Stimulated activated CD8-positive, alpha-beta memory T cell treated with anti-CD3 and anti-CD28 coated beads, Interleukin-15, amount 100 ng/mL, for 48 hours (primary cell): ENCODE measurements at regions not wholly inside any gene's neighbourhood (a gene's known extent, or its start where the extent isn't known, plus 50 kb on each side); places are given as distances from the start of the nearest gene placed in this dataset.
A peak's percentile ranks its signal among the peaks of the same experiment; 100 is the strongest.
"Not testable (repeated sequence)": the region's sequence is repeated elsewhere in the genome, so short reads cannot be mapped to it uniquely, and the experiment has no call there.

Source experiments
- DNase-seq, 2 donors: peaks; one replicate each; pipeline ENCODE4 v3.0.0-alpha.2; 2020; ENCODE audit warnings: low read depth in 2 of 2

DNA sequence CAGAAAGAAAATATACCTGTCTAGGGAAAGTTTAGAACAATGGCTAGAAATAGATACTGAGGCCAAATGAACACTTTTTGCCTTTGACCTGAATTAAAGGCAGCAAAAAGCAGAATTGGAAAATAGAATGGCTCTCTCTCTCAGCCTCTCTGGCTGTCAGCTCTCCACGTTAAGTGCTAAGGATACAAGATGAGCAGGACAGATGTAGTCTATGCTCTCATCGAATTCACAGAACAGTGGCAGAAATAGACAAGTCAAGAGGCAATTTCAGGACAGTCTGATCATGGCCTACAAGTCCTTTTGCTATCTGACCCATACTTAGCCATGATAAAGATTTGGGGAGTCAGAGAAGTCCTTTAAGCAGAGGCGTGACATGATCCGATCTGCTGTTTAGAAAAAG lies 120.2 kb upstream of the CREB1 start:
- DNase-seq, result no peak

GRCh38 chr2:207412787-207413310 lies 116.9 kb upstream of the CREB1 start:
- no peak for DNase-seq

- DNase-seq, result no peak
These were observed 116.3 kb upstream of the CREB1 start for GRCh38 chr2:207413376-207413907.

DNA sequence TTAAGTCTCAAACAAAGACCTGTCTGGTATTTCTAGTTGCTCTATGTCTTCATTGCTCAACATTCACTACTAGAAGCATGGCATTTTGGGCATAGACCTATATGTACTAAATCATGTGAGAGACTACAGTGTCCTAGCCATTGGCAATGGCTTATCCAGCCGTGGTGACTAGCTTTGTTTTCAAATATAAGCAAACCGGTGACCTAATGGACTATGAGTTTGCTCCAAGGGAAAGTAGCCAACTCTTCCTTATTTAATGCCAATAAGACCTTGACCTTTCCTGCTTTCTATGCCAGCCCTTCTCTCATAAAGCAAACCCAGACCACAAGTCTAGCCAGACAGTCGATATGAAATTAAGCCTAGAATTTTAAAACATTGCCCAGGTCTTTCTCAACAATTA lies 113.7 kb upstream of the CREB1 start:
- DNase-seq, result no peak

- no peak for DNase-seq
These were observed 112.9 kb upstream of the CREB1 start for GRCh38 chr2:207416900-207417299.

- no peak for DNase-seq
These were observed 112.5 kb upstream of the CREB1 start for GRCh38 chr2:207417301-207417718.

GRCh38 chr2:207418419-207418818 lies 111.3 kb upstream of the CREB1 start:
- no peak for DNase-seq

- DNase-seq, result no peak
These were observed 110.4 kb upstream of the CREB1 start for GRCh38 chr2:207419331-207419730.

GRCh38 chr2:207421671-207422070 lies 108.1 kb upstream of the CREB1 start:
- DNase-seq, result no peak

- DNase-seq, result no peak
These were observed 107.4 kb upstream of the CREB1 start for GRCh38 chr2:207422380-207422779.

GRCh38 chr2:207423886-207424285 lies 105.9 kb upstream of the CREB1 start:
- DNase-seq, result peak; percentile 43 to 61

DNA sequence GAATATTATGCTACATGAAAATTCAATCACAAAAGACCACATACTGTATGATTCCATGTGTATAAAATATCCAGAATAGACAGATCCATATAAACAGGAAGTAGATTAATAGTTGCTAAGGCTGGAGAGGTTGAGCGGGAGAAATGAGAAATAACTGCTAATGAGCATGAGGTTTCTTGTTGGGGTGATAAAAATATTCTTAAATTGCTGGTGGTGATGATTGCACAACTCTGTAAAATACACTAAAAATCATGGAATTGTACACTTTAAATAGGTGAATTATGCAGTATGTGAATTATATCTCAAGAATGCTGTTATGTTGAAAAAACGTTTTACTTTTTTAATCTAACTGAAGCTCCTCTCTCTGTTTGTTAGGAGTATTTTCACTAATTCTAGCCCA lies 101.8 kb upstream of the CREB1 start:
- no peak for DNase-seq

DNA sequence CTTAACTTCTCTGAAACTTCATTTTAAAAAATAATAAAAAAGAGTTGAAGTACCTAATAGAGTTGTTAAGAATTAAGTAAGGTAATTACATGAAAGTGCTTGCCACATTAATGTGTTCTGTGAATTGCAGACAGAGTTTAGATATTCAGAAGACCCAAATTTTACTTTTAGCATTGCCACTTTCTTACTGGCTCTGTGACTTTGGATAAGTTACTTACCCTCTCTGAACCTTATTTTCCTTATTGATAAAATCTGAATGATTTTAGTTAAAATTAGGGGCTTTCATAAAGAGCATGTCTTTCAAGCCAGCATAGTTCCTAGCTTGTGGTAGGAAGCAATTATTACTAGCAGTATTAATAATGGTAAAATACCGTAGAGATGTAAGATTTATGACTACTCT lies 101.2 kb upstream of the CREB1 start:
- DNase-seq, result no peak

DNA sequence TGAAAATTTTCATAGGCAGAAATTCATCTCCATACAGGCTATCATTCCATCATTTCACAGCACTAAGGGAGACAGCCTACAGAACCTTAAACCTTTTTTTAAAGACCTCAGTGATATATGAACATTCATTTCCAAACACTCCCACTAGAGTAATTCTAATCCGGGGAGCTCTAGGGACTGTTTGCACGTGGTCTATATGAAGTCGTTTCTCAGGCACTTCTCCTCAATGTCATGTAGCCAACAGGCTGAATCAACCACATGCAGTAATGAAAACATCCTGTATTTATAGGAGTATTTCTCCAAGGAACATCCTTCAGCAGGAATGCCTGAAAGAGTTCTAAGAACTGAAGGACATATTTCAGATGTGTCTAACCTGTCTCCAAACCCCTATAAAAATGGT lies 97.3 kb upstream of the CREB1 start:
- no peak for DNase-seq

- no peak for DNase-seq
These were observed 95.5 kb upstream of the CREB1 start for GRCh38 chr2:207434306-207434705.

GRCh38 chr2:207434899-207435465 lies 94.8 kb upstream of the CREB1 start:
- no peak for DNase-seq

DNA sequence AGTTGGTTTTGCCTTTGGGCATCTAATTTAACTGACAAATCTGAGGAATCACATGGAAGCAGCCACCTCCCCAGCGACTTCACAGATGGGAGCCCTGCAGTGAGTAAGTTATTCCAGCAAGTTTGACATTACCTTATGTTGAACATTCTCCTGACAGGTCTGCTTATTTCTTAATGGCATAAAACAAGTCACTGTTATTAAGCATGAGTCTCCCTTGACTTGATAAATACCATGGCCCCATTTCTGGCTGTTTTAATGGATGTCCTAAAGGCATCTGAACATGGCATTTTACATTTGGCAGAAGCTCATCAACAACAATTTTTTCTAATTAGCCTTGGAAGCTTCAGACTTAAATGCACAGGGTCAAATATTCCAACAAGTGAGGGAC lies 92.6 kb upstream of the CREB1 start:
- DNase-seq, result no peak

DNA sequence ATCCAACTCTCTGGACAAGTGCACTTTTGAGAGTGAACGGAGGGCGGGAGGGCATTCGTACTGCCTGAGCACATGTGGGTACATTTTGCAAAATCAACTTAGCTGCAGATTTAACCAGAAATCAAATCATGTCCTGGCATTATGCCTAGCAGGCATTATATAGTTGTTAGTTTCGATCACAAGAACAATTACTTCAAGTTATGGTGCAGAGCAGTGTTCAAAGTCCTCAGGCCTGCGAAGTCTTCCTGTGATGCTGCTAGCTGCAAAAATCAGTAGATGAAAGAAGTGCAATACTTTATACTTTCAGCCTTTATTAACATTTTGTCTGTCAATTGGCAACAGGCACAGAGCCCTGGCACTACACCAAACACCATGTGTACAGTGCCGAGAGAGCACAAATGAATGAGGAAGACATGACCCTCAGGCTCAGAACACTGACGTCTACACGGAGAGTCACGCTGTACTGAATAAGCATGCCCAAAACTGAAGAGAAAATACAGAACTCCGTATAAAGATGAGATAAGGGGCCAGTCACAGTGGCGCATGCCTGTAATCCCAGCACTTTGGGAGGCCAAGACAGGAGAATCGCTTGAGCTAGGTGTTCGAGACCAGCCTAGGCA lies 92.1 kb upstream of the CREB1 start:
- no peak for DNase-seq

DNA sequence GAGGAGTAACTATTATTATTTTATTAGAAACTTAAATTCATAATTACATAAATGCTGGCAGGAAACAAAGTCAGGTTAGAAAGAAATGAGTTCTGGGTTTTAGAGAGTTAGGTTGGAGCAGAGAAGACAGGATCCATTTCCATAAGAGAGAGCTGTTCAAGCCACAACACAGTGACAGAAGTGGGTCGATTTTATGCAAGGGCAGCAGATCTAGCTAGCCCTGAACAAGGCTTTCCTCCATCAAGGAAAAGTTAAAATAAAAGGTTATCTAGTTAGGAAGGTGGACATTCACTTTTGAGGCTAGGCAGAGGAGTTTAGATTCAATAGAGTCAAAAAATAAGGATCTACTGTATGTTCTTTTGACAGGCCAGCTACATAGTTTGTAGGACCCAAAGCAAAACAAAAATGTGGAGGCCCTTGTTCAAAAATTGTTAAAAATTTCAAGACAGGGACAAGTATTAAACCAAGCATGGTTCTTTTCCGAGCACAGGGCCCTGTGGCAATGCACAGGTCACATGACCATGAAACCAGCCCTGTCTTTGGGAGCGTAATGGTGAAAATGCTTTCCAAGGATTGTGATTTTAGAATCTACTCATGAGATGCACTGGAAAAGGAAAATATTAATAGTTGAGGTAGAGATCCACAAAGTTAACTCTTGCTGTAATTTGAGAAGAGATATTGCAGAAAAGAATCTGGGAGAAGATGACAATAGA lies 91.2 kb upstream of the CREB1 start:
- DNase-seq, result no peak

DNA sequence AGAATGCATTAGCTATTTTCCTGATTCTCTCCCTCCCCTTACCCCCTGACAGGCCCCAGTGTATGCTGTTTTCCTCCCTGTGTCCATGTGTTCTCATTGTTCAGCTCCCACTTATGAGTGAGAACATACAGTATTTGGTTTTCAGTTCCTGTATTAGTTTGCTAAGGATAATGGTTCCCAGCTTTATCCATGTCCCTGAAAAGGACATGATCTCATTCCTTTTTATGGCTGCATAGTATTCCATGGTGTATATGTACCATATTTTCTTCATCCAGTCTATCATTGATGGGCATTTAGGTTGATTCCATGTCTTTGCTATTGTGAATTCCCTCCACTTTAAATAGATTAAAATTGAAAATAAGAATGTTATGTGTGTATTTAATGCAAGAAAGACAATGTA lies 89.9 kb upstream of the CREB1 start:
- DNase-seq, result not testable (repeated sequence)

DNA sequence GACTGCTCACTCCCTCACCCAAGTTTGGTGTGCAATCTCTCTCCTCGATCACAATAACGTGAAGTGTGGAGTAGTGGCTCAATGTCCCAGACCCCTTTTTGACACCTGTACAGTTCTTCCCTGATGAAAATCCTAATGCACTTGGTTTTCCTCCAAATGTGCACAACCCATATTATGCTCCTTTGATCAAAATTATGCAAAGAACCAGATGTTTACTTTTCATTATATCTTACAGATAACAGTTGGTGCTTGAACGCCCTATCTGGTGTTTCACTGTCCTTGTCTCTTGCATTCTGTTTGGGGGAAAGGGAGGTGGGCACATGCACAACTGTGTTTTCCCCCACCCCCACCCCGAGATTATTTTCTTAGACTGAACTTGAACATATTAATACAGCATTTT lies 85.0 kb upstream of the CREB1 start:
- DNase-seq, result no peak

- no peak for DNase-seq
These were observed 83.1 kb upstream of the CREB1 start for GRCh38 chr2:207446653-207447052.

GRCh38 chr2:207448006-207448405 lies 81.8 kb upstream of the CREB1 start:
- no peak for DNase-seq
